ENCODE measurements at regions not wholly inside any gene's neighbourhood (a gene's known extent, or its start where the extent isn't known, plus 50 kb on each side); places are given as distances from the start of the nearest gene placed in this dataset.

DNA sequence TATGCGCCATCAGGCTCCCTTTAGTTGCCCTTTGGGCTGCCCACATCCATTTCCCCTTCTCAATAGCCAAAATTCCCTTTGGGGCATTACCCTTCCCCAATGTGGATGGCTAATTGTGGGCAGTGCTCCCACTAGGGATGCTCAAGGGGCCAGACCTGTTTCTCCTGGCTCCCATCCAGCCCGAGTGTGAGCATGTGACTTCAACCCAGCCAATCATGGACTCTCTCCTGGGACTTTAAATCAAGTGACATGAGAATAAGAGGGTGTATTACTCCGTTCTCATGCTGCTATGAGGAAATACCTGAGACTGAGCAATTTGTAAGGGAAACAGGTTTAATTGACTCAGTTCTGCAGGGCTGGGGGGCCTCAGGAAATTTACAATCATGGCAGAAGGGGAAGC is 60.9 kb upstream of the WSB1 start:
- FAIRE-seq (no peak), DNase-seq (no peak)
- no peaks in the 10 kb centered on the region for H3K4me1 ChIP-seq (ENCODE audit: control insufficient read depth in 3 of 3, insufficient read depth in 2 of 3, low read depth in 1 of 3, low read length in 2 of 3)
- no peaks in the 10 kb centered on the region for H3K36me3 ChIP-seq (ENCODE audit: control insufficient read depth in 3 of 3, insufficient read depth in 2 of 3, low read depth in 1 of 3, low read length in 3 of 3)
- H3K27me3 ChIP-seq (ENCODE audit: control insufficient read depth in 3 of 3, insufficient read depth in 3 of 3, low read length in 3 of 3): no peaks in the 10 kb centered on the region
- H3K27ac ChIP-seq (ENCODE audit: low read depth in 1 of 3, low read length in 2 of 3): no peak overlapping the region
- H3K9me3 ChIP-seq (ENCODE audit: control insufficient read depth in 2 of 2, insufficient read depth in 1 of 2, low read depth in 1 of 2, low read length in 1 of 2): no peaks in the 10 kb centered on the region
- 71 to 78% (median 77%) methylated on average over 3 of the region's 3 CpGs for WGBS, 3 donors
- H3K4me3 ChIP-seq (ENCODE audit: low read depth in 1 of 3, low read length in 3 of 3): no peak overlapping the region

DNA sequence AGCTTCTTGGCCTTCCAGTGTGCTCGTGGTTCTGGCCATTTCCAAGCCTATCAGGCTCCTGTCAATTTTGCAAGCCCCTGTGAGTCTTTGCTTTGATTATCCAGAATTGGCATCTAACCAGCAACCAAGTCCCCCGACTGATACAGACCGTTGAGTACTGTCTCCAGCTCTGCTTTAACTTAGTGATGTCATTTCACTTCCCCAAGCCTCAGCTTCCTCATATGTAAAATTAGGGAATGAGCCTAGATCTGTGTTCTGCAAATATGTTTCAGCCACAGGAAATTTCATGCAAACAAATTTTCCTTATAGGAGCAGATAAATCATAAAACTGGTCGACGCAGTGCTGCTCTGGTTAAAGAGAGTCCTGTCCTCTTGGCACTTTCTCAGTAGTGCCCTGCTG is 60.1 kb upstream of the WSB1 start:
- Histone ChIP-seq H3K27ac (ENCODE audit: low read depth in 1 of 3, low read length in 2 of 3) (no peak overlapping the region), H3K9me3 (ENCODE audit: control insufficient read depth in 2 of 2, insufficient read depth in 1 of 2, low read depth in 1 of 2, low read length in 1 of 2) (no peaks in the 10 kb centered on the region), H3K36me3 (ENCODE audit: control insufficient read depth in 3 of 3, insufficient read depth in 2 of 3, low read depth in 1 of 3, low read length in 3 of 3) (no peaks in the 10 kb centered on the region), H3K4me1 (ENCODE audit: control insufficient read depth in 3 of 3, insufficient read depth in 2 of 3, low read depth in 1 of 3, low read length in 2 of 3) (no peaks in the 10 kb centered on the region), H3K4me3 (ENCODE audit: low read depth in 1 of 3, low read length in 3 of 3) (no peak overlapping the region), H3K27me3 (ENCODE audit: control insufficient read depth in 3 of 3, insufficient read depth in 3 of 3, low read length in 3 of 3) (no peaks in the 10 kb centered on the region)
- FAIRE-seq: no peak
- DNase-seq: no peak
- WGBS, 3 donors: 55 to 63% (median 62%) methylated on average over 5 of the region's 5 CpGs

DNA sequence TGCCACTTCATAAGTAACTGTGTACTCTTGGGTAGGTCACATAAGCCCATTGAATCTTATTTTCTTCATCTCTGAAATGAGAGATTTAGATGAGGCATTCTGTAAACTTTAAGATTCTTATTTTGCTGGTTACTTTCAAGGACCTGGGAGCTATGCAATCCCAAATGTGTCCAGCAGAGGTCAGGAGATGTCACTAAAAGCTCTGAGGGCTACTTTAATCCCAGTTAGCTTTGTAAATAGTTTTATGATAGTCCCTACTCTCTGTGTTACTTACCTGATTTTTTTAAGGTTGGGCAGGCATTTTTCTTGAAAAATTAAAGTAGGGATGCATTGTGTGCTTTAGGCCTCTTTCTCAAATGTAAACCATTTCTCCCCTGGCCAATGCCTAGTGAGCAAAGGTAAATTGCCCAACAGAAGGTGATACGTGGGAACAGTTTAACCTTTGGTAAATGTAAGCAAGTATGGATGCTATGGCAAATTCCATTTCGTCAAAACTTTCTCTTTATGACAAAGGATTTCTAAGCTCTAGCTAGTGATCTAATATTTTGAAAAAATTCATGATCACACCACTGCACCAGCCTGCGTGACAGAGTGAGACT is 57.1 kb upstream of the WSB1 start:
- no peaks in the 10 kb centered on the region for H3K9me3 ChIP-seq (ENCODE audit: control insufficient read depth in 2 of 2, insufficient read depth in 1 of 2, low read depth in 1 of 2, low read length in 1 of 2)

DNA sequence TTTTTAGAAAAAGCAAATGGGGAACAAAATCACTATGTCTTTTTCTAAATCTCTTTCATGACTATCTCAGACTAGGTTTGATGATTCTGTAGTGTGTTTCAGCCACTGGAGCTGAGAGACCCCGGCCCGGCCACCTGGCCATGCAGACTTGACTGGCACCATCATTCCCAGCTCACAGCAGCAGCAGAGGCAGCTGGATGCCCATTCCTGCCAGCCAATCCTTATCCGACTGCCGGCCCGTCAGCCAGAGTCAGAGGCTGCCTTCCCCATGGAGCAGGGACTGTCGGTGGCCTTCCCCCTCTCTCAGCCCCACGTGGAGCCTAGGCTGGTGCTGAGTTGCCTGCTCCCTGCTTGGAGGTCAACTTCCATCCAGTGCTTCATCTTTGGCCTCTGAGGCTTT is 56.0 kb upstream of the WSB1 start:
- Histone ChIP-seq H3K9me3 (ENCODE audit: control insufficient read depth in 2 of 2, insufficient read depth in 1 of 2, low read depth in 1 of 2, low read length in 1 of 2) (no peaks in the 10 kb centered on the region), H3K4me3 (ENCODE audit: low read depth in 1 of 3, low read length in 3 of 3) (no peak overlapping the region), H3K36me3 (ENCODE audit: control insufficient read depth in 3 of 3, insufficient read depth in 2 of 3, low read depth in 1 of 3, low read length in 3 of 3) (no peaks in the 10 kb centered on the region), H3K27me3 (ENCODE audit: control insufficient read depth in 3 of 3, insufficient read depth in 3 of 3, low read length in 3 of 3) (no peaks in the 10 kb centered on the region), H3K4me1 (ENCODE audit: control insufficient read depth in 3 of 3, insufficient read depth in 2 of 3, low read depth in 1 of 3, low read length in 2 of 3) (no peaks in the 10 kb centered on the region), H3K27ac (ENCODE audit: low read depth in 1 of 3, low read length in 2 of 3) (no peak overlapping the region)
- no peak for FAIRE-seq
- no peak for DNase-seq
- 87 to 93% (median 93%) methylated on average over 7 of the region's 7 CpGs for WGBS, 3 donors

More for the DNA sequence above, 57.1 kb upstream of the WSB1 start:
- peak; percentile 89 for FAIRE-seq
- H3K36me3 ChIP-seq (ENCODE audit: control insufficient read depth in 3 of 3, insufficient read depth in 2 of 3, low read depth in 1 of 3, low read length in 3 of 3): no peaks in the 10 kb centered on the region
- WGBS, 3 donors: 33 to 54% (median 50%) methylated on average over 3 of the region's 3 CpGs
- DNase-seq: peak; percentile 80 to 86
- no peaks in the 10 kb centered on the region for H3K27me3 ChIP-seq (ENCODE audit: control insufficient read depth in 3 of 3, insufficient read depth in 3 of 3, low read length in 3 of 3)
- H3K4me3 ChIP-seq (ENCODE audit: low read depth in 1 of 3, low read length in 3 of 3): no peak overlapping the region
- no peak overlapping the region for H3K27ac ChIP-seq (ENCODE audit: low read depth in 1 of 3, low read length in 2 of 3)
- H3K4me1 ChIP-seq (ENCODE audit: control insufficient read depth in 3 of 3, insufficient read depth in 2 of 3, low read depth in 1 of 3, low read length in 2 of 3): no peaks in the 10 kb centered on the region

DNA sequence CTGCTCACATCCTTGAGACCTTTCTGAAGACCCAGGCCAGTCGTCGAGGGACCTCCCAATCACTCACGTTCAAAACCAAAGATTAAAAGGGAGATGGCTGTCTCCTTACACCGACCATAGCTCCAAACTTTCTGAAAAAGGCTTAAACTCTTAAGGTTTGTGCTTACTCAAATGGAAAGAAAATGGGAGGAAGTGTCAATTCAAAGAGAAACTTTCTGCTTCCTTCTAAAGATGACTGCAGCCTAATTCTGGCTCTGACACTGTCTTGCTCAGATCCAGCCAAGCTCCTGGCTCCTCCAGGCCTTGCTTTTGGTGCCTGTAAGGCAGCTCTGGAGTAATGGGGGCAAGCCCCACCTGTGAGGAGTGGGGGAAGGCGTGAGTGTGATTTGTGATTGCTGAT is 54.9 kb upstream of the WSB1 start:
- FAIRE-seq (no peak), DNase-seq (no peak)
- H3K27me3 ChIP-seq (ENCODE audit: control insufficient read depth in 3 of 3, insufficient read depth in 3 of 3, low read length in 3 of 3): no peaks in the 10 kb centered on the region
- peak overlapping the region in 1 of 3 donors; percentile 57 for H3K27ac ChIP-seq (ENCODE audit: low read depth in 1 of 3, low read length in 2 of 3)
- no peaks in the 10 kb centered on the region for H3K9me3 ChIP-seq (ENCODE audit: control insufficient read depth in 2 of 2, insufficient read depth in 1 of 2, low read depth in 1 of 2, low read length in 1 of 2)
- no peaks in the 10 kb centered on the region for H3K36me3 ChIP-seq (ENCODE audit: control insufficient read depth in 3 of 3, insufficient read depth in 2 of 3, low read depth in 1 of 3, low read length in 3 of 3)
- H3K4me1 ChIP-seq (ENCODE audit: control insufficient read depth in 3 of 3, insufficient read depth in 2 of 3, low read depth in 1 of 3, low read length in 2 of 3): no peaks in the 10 kb centered on the region
- WGBS, 3 donors: 64 to 70% (median 70%) methylated on average over 5 of the region's 5 CpGs
- no peak overlapping the region for H3K4me3 ChIP-seq (ENCODE audit: low read depth in 1 of 3, low read length in 3 of 3)

DNA sequence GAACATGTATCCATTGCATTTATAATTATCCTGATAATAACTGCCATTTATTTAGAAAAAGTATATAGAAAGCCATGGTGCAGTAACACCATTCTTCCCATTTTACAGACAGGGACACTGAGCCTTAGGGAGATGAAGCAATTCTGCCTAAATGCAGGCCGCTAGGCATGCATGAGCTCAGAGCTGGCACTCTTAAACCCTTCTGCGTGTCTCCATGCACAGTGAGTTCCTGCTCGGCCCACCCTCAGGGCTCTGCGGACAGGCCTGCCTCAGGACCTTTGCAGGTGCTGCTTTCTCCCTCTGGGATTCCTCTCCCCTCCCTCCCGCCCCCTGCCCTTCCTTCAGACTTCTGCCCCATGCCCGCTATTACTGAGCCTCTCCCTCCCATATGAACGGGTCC is 54.3 kb upstream of the WSB1 start:
- no peaks in the 10 kb centered on the region for H3K36me3 ChIP-seq (ENCODE audit: control insufficient read depth in 3 of 3, insufficient read depth in 2 of 3, low read depth in 1 of 3, low read length in 3 of 3)
- no peak overlapping the region for H3K27ac ChIP-seq (ENCODE audit: low read depth in 1 of 3, low read length in 2 of 3)
- no peaks in the 10 kb centered on the region for H3K27me3 ChIP-seq (ENCODE audit: control insufficient read depth in 3 of 3, insufficient read depth in 3 of 3, low read length in 3 of 3)
- H3K4me1 ChIP-seq (ENCODE audit: control insufficient read depth in 3 of 3, insufficient read depth in 2 of 3, low read depth in 1 of 3, low read length in 2 of 3): peaks cover 0 to 2% (median 0%) of the 10 kb centered on the region in 3 donors
- DNase-seq (no peak), FAIRE-seq (no peak)
- H3K4me3 ChIP-seq (ENCODE audit: low read depth in 1 of 3, low read length in 3 of 3): no peak overlapping the region
- H3K9me3 ChIP-seq (ENCODE audit: control insufficient read depth in 2 of 2, insufficient read depth in 1 of 2, low read depth in 1 of 2, low read length in 1 of 2): no peaks in the 10 kb centered on the region
- whole genome bisulfite sequencing, 3 donors: 79 to 82% (median 82%) methylated on average over 7 of the region's 7 CpGs

DNA sequence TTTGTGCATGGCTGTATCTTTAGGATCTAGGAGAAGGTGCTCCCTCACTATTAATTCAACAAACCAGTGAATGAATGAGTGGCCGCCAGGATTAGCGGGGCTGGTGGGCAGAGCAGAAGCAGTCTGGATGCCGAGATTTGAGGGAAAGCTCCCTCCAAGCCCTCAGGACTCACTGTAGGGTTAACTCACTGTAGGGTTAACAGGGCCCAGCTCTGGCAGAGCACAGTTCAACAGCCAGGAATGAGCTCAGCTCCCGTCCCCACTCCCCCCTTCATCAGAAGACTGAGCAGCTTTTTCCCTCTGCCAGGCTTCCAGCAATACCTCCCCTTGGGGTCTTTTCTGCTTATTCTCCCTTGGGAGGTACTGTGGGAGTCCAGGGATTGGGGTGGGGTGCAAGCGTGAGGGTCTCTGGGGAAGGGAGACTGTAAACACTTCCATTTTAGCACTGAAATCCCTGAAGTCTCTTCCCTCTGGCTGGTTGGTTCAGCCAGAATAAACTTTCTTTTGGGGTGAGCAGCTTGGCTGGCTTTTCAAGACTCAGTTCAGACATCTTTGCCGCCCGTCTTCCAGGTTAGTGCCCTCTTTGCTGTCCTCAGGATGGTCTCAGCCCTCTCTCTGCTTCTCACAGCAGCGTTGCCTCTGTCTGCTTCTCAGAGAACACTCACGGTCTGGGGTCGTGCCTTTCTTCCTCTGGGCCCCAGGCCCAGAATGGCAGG is 53.7 kb upstream of the WSB1 start:
- no peaks in the 10 kb centered on the region for H3K27me3 ChIP-seq (ENCODE audit: control insufficient read depth in 3 of 3, insufficient read depth in 3 of 3, low read length in 3 of 3)
- peaks cover 0 to 8% (median 0%) of the 10 kb centered on the region in 3 donors for H3K4me1 ChIP-seq (ENCODE audit: control insufficient read depth in 3 of 3, insufficient read depth in 2 of 3, low read depth in 1 of 3, low read length in 2 of 3)
- no peaks in the 10 kb centered on the region for H3K36me3 ChIP-seq (ENCODE audit: control insufficient read depth in 3 of 3, insufficient read depth in 2 of 3, low read depth in 1 of 3, low read length in 3 of 3)
- H3K9me3 ChIP-seq (ENCODE audit: control insufficient read depth in 2 of 2, insufficient read depth in 1 of 2, low read depth in 1 of 2, low read length in 1 of 2): no peaks in the 10 kb centered on the region
- no peak overlapping the region for H3K4me3 ChIP-seq (ENCODE audit: low read depth in 1 of 3, low read length in 3 of 3)
- 76 to 90% (median 89%) methylated on average over 10 of the region's 10 CpGs for WGBS, 3 donors
- DNase-seq: no peak
- FAIRE-seq: no peak
- H3K27ac ChIP-seq (ENCODE audit: low read depth in 1 of 3, low read length in 2 of 3): no peak overlapping the region

DNA sequence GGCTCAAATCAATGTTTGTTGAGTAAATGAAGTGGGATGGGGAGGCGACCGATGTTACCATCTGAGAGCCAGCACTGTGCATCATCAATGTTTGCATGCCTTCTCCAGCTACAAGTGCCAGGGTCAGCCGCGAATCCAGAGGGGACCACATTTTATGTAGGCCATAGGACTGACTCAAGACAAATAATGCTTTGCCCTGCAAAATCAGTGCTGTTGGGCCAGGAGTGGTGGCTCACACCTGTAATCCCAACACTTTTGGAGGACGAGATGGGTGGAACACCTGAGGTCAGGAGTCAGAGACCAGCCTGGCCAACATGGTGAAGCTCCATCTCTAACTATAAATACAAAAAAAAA is 53.1 kb upstream of the WSB1 start:
- Histone ChIP-seq H3K27ac (ENCODE audit: low read depth in 1 of 3, low read length in 2 of 3) (no peak overlapping the region), H3K4me3 (ENCODE audit: low read depth in 1 of 3, low read length in 3 of 3) (no peak overlapping the region), H3K4me1 (ENCODE audit: control insufficient read depth in 3 of 3, insufficient read depth in 2 of 3, low read depth in 1 of 3, low read length in 2 of 3) (peaks cover 0 to 12% (median 0%) of the 10 kb centered on the region in 3 donors), H3K9me3 (ENCODE audit: control insufficient read depth in 2 of 2, insufficient read depth in 1 of 2, low read depth in 1 of 2, low read length in 1 of 2) (no peaks in the 10 kb centered on the region), H3K36me3 (ENCODE audit: control insufficient read depth in 3 of 3, insufficient read depth in 2 of 3, low read depth in 1 of 3, low read length in 3 of 3) (no peaks in the 10 kb centered on the region), H3K27me3 (ENCODE audit: control insufficient read depth in 3 of 3, insufficient read depth in 3 of 3, low read length in 3 of 3) (no peaks in the 10 kb centered on the region)
- DNase-seq (no peak), FAIRE-seq (no peak)
- 76 to 87% (median 80%) methylated on average over 5 of the region's 5 CpGs for WGBS, 3 donors
